ENCODE measurements at regions not wholly inside any gene's neighbourhood (a gene's known extent, or its start where the extent isn't known, plus 50 kb on each side); places are given as distances from the start of the nearest gene placed in this dataset.

- TF ChIP-seq ZNF462 (CRISPR knock-in tag; IDR thresholded peaks at IDR 0.05), result no peak
These were observed 602.9 kb downstream of the NYAP2 start (continued) for GRCh38 chr2:226002438-226002837.

GRCh38 chr2:226001716-226002115 lies 602.2 kb downstream of the NYAP2 start:
- Mint-ChIP-seq H3K4me3 (no peak overlapping the region), H3K27ac (no peak overlapping the region), H3K9me3 (no peaks in the 10 kb centered on the region; the same call in 2 of the 3 replicates), H3K27me3 (ENCODE audit: insufficient read depth, low read depth, poor library complexity) (no peaks in the 10 kb centered on the region), H3K4me1 (no peaks in the 10 kb centered on the region), H3K36me3 (ENCODE audit: low read depth) (no peaks in the 10 kb centered on the region)
- Histone ChIP-seq H3K4me3 (no peak overlapping the region), H4K20me1 (replicated peaks; ENCODE audit: insufficient read depth) (no peaks in the 10 kb centered on the region), H3F3A (replicated peaks; ENCODE audit: low read depth) (no peaks in the 10 kb centered on the region), H3K36me3 (ENCODE audit: insufficient read depth) (no peaks in the 10 kb centered on the region), H3K27me3 (ENCODE audit: insufficient read depth) (no peaks in the 10 kb centered on the region), H3K79me2 (replicated peaks; ENCODE audit: insufficient read depth) (no peaks in the 10 kb centered on the region), H3K4me1 (ENCODE audit: insufficient read depth) (no peaks in the 10 kb centered on the region), H3K9me2 (ENCODE audit: insufficient read depth) (0 out of 2 replicates have a peak, but pooled peaks cover 5% of the 10 kb centered on the region), H2AFZ (no peak overlapping the region), H3K4me2 (no peak overlapping the region), H3K27ac (ENCODE audit: low read depth) (no peak overlapping the region)
- DNase-seq (ENCODE audit: low spot score), result no peak
- TF ChIP-seq EZH2 (IDR thresholded peaks at IDR 0.05; ENCODE audit: low read depth, unreplicated experiment) (no peak), REST (IDR thresholded peaks at IDR 0.05; ENCODE audit: unreplicated experiment) (no peak), CREB1 (CRISPR knock-in tag; IDR thresholded peaks at IDR 0.05; ENCODE audit: low read depth) (no peak)
- ATAC-seq, result no peak
